Endothelial cell of umbilical vein (primary cell): ENCODE measurements at regions not wholly inside any gene's neighbourhood (a gene's known extent, or its start where the extent isn't known, plus 50 kb on each side); places are given as distances from the start of the nearest gene placed in this dataset.

Experiments used
- BruUV-seq: library from RNA; stranded (reverse); fragments of 400-500 nt; replicated peaks from 2 replicates; lab custom pipeline; 2021; lab: Mats Ljungman, UMichigan
- CTCF ChIA-PET: fragments of 300-600, 350-600 bp; sonication (Branson Sonifier 250); formaldehyde crosslinking; loops from one replicate; lab custom pipeline; 2021; ENCODE audit warnings: antibody characterized with exemption, inconsistent platforms; lab: Charles Lee
- POLR2A ChIA-PET: fragments of 300-600, 350-600 bp; sonication (Branson Sonifier 250); formaldehyde crosslinking; loops from one replicate; lab custom pipeline; 2021; ENCODE audit warnings: antibody characterized with exemption, inconsistent platforms; lab: Charles Lee
- DNase-seq: peaks from one replicate; pipeline ENCODE4 v3.0.0-alpha.2; 2011; ENCODE audit warnings: low read depth, low spot score
- FAIRE-seq: peaks from 2 replicates; lab custom pipeline; 2011; peaks lifted over from hg19 to GRCh38; lab: Jason Lieb, UNC
- H2AFZ ChIP-seq: 2 replicates; pipeline ENCODE4 v1.6.0; 2012; ENCODE audit warnings: low read depth, low read length, control low read depth, inconsistent platforms
- H3K27ac ChIP-seq: 2 replicates; pipeline ENCODE4 v1.5.1; 2011; ENCODE audit warnings: low read depth, mild to moderate bottlenecking, control low read depth, low read length, moderate library complexity; ENCODE audit not compliant: insufficient read depth
- H3K27me3 ChIP-seq, 2 experiments: 2 replicates each; pipeline versions ENCODE4 v1.6.0 to v1.6.1; 2011; ENCODE audit warnings: low read length in 2 of 2, mixed read lengths in 1 of 2; ENCODE audit not compliant: control insufficient read depth in 2 of 2, insufficient read depth in 2 of 2
- H3K36me3 ChIP-seq, 2 experiments: 2 replicates in 1 of 2; 3 replicates in 1 of 2; pipeline ENCODE4 v1.5.1; 2011; ENCODE audit warnings: low read length in 2 of 2, mild to moderate bottlenecking in 1 of 2, moderate library complexity in 1 of 2; ENCODE audit not compliant: control insufficient read depth in 2 of 2, insufficient read depth in 2 of 2; ENCODE audit errors: extremely low read depth in 1 of 2
- H3K4me1 ChIP-seq: 3 replicates; pipeline ENCODE4 v1.5.1; 2011; ENCODE audit warnings: mild to moderate bottlenecking, low read length; ENCODE audit not compliant: control insufficient read depth, insufficient read depth; ENCODE audit errors: extremely low read depth
- H3K4me2 ChIP-seq: 2 replicates; pipeline ENCODE4 v1.6.1; 2011; ENCODE audit warnings: low read length, control low read depth, mixed read lengths; ENCODE audit not compliant: insufficient read depth
- H3K4me3 ChIP-seq, 3 experiments: fragments of 200-600 bp in 1 of 3; sonication (generic), shearing (Covaris generic) in 1 of 3; replicated peaks in 1 of 3; 2 replicates each; pipeline ENCODE4 v1.5.1; 2011 to 2016; ENCODE audit warnings: control low read depth in 3 of 3, low read length in 3 of 3, mild to moderate bottlenecking in 2 of 3, inconsistent platforms in 1 of 3, low read depth in 1 of 3, moderate library complexity in 1 of 3; ENCODE audit not compliant: insufficient read depth in 1 of 3
- H3K79me2 ChIP-seq: 2 replicates; pipeline ENCODE4 v1.6.0; 2012; ENCODE audit warnings: low read length, inconsistent platforms; ENCODE audit not compliant: control insufficient read depth, insufficient read depth
- H3K9ac ChIP-seq: replicated peaks from 2 replicates; pipeline ENCODE3; 2011; ENCODE audit warnings: low read length, control low read depth; ENCODE audit not compliant: insufficient read depth; ENCODE audit errors: extremely low read depth
- H3K9me1 ChIP-seq: replicated peaks from 3 replicates; pipeline ENCODE4 v1.6.0; 2011; ENCODE audit warnings: mild to moderate bottlenecking, low read length; ENCODE audit not compliant: control insufficient read depth, insufficient read depth; ENCODE audit errors: extremely low read depth
- H3K9me3 ChIP-seq: replicated peaks from 2 replicates; pipeline ENCODE4 v1.5.1; 2012; ENCODE audit warnings: low read length, inconsistent platforms; ENCODE audit not compliant: control insufficient read depth, insufficient read depth
- H4K20me1 ChIP-seq: replicated peaks from 2 replicates; pipeline ENCODE3; 2011; ENCODE audit warnings: mild to moderate bottlenecking, low read length; ENCODE audit not compliant: control insufficient read depth, insufficient read depth; ENCODE audit errors: extremely low read depth
- EZH2 ChIP-seq: IDR thresholded peaks from 2 replicates; pipeline ENCODE4 v1.6.1; 2012; ENCODE audit warnings: borderline replicate concordance, low read depth, mild to moderate bottlenecking, moderate library complexity, low read length, inconsistent platforms; ENCODE audit not compliant: severe bottlenecking
- FOS ChIP-seq: IDR thresholded peaks from 2 replicates; pipeline ENCODE4 v1.6.1; 2011; ENCODE audit warnings: mild to moderate bottlenecking, low read length, moderate library complexity, borderline replicate concordance; ENCODE audit not compliant: insufficient read depth
- GATA2 ChIP-seq: IDR thresholded peaks from 2 replicates; pipeline ENCODE4 v1.7.0; 2011; ENCODE audit warnings: low read depth, mild to moderate bottlenecking, moderate library complexity, mixed read lengths, low read length; ENCODE audit not compliant: insufficient read length, insufficient read depth
- JUN ChIP-seq: IDR thresholded peaks from 2 replicates; pipeline ENCODE4 v1.6.1; 2011; ENCODE audit warnings: borderline replicate concordance, low read depth; ENCODE audit not compliant: insufficient read length, insufficient read depth
- MYC ChIP-seq: IDR thresholded peaks from one replicate; pipeline ENCODE4 v1.6.1; 2011; ENCODE audit warnings: mild to moderate bottlenecking, low read depth, low read length
- POLR2A ChIP-seq: IDR thresholded peaks from 2 replicates; pipeline ENCODE4 v1.6.1; 2012; ENCODE audit warnings: low read depth, mild to moderate bottlenecking, control low read depth, low read length
- POLR2AphosphoS5 ChIP-seq: IDR thresholded peaks from 2 replicates; pipeline ENCODE4 v1.6.1; 2012; ENCODE audit warnings: low read depth, mild to moderate bottlenecking, control low read depth, low read length, moderate library complexity; ENCODE audit not compliant: insufficient read depth
- dilution Hi-C: fragments of 300-500 bp; cut with MboI; formaldehyde crosslinking; loops from one replicate; pipeline ENCODE4 v1.15.0; 2019; ENCODE audit warnings: low sequenced_read_pairs; ENCODE audit not compliant: extremely low pct_ligation_motif_present
- intact Hi-C: fragments of 100-400 bp; cut with micrococcal nuclease; formaldehyde crosslinking; loops from one replicate; pipeline ENCODE4 v1.10.0; 2022
- TF ChIP-seq, protein P1 (sequence below), 2 donors: IDR thresholded peaks; 1 replicate in 1 of 2; 2 replicates in 1 of 2; pipeline ENCODE4 v1.5.1; 2011; ENCODE audit warnings: low read length in 2 of 2, mild to moderate bottlenecking in 2 of 2, moderate library complexity in 2 of 2, control low read depth in 1 of 2, inconsistent platforms in 1 of 2, low read depth in 1 of 2; ENCODE audit not compliant: insufficient read depth in 1 of 2; ENCODE audit errors: extremely low read depth in 1 of 2
- TF ChIP-seq, protein P2 (sequence below): IDR thresholded peaks from 2 replicates; pipeline ENCODE4 v1.6.1; 2011; ENCODE audit not compliant: insufficient read depth, insufficient read length

DNA sequence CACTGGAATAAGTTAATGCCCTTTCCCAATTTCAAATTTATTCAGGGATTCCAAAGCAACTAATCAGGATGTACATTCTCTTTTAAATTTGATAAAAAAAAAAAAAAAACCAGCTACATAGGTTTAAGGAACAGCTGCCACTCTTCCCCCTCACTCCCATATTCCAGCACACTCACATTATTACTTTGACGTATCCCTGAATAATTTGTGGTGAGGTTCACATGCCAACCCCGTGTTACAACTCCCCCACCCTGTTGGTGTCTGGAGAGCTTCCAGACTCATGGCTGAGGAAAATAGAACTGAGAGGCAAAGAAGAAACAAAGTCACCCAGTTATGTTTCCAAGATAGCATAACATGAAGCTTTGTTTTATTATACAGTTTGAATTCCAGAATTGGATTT is 300.5 kb upstream of the MME start:
- H3K27me3 ChIP-seq, result no peaks in the 10 kb centered on the region
- no peaks in the 10 kb centered on the region for H3K9me1 ChIP-seq
- no peak overlapping the region for H2AFZ ChIP-seq
- no peaks in the 10 kb centered on the region for H4K20me1 ChIP-seq
- intact Hi-C loops (no loop called here), dilution Hi-C loops (no loop called here)
- H3K27ac ChIP-seq, result no peak overlapping the region
- ChIA-PET CTCF (no interaction called here), POLR2A (no interaction called here)
- TF ChIP-seq EZH2 (no peak), GATA2 (no peak), JUN (no peak), FOS (no peak)
- TF ChIP-seq, protein P1, sequence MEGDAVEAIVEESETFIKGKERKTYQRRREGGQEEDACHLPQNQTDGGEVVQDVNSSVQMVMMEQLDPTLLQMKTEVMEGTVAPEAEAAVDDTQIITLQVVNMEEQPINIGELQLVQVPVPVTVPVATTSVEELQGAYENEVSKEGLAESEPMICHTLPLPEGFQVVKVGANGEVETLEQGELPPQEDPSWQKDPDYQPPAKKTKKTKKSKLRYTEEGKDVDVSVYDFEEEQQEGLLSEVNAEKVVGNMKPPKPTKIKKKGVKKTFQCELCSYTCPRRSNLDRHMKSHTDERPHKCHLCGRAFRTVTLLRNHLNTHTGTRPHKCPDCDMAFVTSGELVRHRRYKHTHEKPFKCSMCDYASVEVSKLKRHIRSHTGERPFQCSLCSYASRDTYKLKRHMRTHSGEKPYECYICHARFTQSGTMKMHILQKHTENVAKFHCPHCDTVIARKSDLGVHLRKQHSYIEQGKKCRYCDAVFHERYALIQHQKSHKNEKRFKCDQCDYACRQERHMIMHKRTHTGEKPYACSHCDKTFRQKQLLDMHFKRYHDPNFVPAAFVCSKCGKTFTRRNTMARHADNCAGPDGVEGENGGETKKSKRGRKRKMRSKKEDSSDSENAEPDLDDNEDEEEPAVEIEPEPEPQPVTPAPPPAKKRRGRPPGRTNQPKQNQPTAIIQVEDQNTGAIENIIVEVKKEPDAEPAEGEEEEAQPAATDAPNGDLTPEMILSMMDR (IDR thresholded peaks at IDR 0.05; ENCODE audit: extremely low read depth in 1 of 2, insufficient read depth in 1 of 2, low read depth in 1 of 2, low read length in 2 of 2), result no peak
- H3K9me3 ChIP-seq, result no peaks in the 10 kb centered on the region
- DNase-seq (no peak), FAIRE-seq (no peak)
- H3K9ac ChIP-seq, result no peak overlapping the region
- no peaks in the 10 kb centered on the region for H3K4me1 ChIP-seq
- no peak overlapping the region for H3K4me2 ChIP-seq
- BruUV-seq, result no TSS peak
- H3K4me3 ChIP-seq, result no peak overlapping the region
- H3K79me2 ChIP-seq, result no peaks in the 10 kb centered on the region
- H3K36me3 ChIP-seq, result no peaks in the 10 kb centered on the region

DNA sequence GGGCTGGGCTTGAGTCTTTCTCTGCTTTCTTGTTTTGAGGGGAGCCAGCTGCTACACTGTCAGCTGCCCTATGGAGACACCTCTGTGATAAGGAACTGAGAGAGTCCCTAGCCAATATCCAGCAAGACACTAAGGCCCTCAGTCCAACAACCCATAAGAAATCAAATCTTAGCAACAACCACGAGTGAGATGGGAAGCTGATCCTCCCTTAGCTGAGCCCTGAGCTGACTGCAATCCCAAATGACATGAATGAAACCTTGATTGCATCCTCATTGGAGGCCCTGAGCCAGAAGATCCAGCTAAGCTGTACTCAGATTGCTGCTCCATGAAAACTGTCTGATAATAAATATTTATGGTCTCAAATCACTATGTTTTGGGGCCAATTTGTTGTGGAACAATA is 302.1 kb upstream of the MME start:
- H3K27me3 ChIP-seq, result no peaks in the 10 kb centered on the region
- H3K9me1 ChIP-seq, result no peaks in the 10 kb centered on the region
- H3K4me3 ChIP-seq, result no peak overlapping the region
- ChIA-PET POLR2A (no interaction called here), CTCF (no interaction called here)
- dilution Hi-C loops (no loop called here), intact Hi-C loops (no loop called here)
- FAIRE-seq (no peak), DNase-seq (no peak)
- no peak overlapping the region for H3K4me2 ChIP-seq
- H3K79me2 ChIP-seq, result no peaks in the 10 kb centered on the region
- no peak overlapping the region for H2AFZ ChIP-seq
- no peaks in the 10 kb centered on the region for H3K36me3 ChIP-seq
- no peak for TF ChIP-seq MYC
- no peak for TF ChIP-seq GATA2
- TF ChIP-seq FOS, result no peak
- no peak for TF ChIP-seq JUN
- TF ChIP-seq, protein P1 (IDR thresholded peaks at IDR 0.05; ENCODE audit: extremely low read depth in 1 of 2, insufficient read depth in 1 of 2, low read depth in 1 of 2, low read length in 2 of 2), result no peak
- TF ChIP-seq POLR2A, result no peak
- TF ChIP-seq POLR2AphosphoS5, result no peak
- TF ChIP-seq, protein P2, sequence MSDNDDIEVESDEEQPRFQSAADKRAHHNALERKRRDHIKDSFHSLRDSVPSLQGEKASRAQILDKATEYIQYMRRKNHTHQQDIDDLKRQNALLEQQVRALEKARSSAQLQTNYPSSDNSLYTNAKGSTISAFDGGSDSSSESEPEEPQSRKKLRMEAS, result no peak
- no peak for TF ChIP-seq EZH2
- H3K9ac ChIP-seq, result no peak overlapping the region
- no peak overlapping the region for H3K27ac ChIP-seq
- BruUV-seq, result no TSS peak
- H3K4me1 ChIP-seq, result no peaks in the 10 kb centered on the region
- H3K9me3 ChIP-seq, result no peaks in the 10 kb centered on the region
- H4K20me1 ChIP-seq, result no peaks in the 10 kb centered on the region
